GM06990 (cell line): ENCODE measurements at regions not wholly inside any gene's neighbourhood (a gene's known extent, or its start where the extent isn't known, plus 50 kb on each side); places are given as distances from the start of the nearest gene placed in this dataset.

Experiments
- DNase-seq: peaks from one replicate; pipeline ENCODE4 v3.0.0-alpha.2; 2011; ENCODE audit not compliant: insufficient read length; ENCODE audit errors: extremely low read depth
- H3K27me3 ChIP-seq: replicated peaks from 2 replicates; pipeline ENCODE4 v1.6.0; 2011; ENCODE audit warnings: low read length; ENCODE audit not compliant: control insufficient read depth, insufficient read depth
- H3K36me3 ChIP-seq: 2 replicates; pipeline ENCODE4 v1.5.1; 2011; ENCODE audit warnings: low read length; ENCODE audit not compliant: control insufficient read depth, insufficient read depth
- H3K4me3 ChIP-seq: replicated peaks from 2 replicates; pipeline ENCODE4 v1.5.1; 2011; ENCODE audit warnings: low read depth, mild to moderate bottlenecking, control low read depth, low read length
- TF ChIP-seq, protein P1 (sequence below): IDR thresholded peaks from 2 replicates; pipeline ENCODE4 v1.5.1; 2011; ENCODE audit warnings: low read length, control low read depth, mild to moderate bottlenecking, inconsistent platforms; ENCODE audit not compliant: insufficient read depth, poor library complexity, severe bottlenecking

DNA sequence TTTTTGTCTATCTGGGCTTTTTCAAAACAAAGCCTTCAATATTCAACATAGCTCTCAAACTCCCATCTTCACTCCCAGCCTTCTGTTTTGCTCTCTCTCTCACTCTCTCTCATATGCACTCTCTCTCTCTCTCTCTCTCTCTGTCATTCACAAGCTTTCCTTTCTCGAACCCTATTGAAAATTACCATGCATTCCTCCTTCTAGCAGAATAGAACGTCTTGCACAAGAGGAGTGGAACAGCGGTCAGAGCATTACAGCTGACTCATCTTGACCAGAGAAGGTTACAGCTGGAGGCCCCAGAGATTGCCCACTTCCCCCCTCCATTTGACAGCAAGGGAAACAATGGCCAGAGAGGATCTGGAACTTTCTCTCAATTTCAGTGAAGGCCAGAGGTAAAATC is 51.0 kb upstream of the LIFR start:
- Histone ChIP-seq H3K36me3 (no peaks in the 10 kb centered on the region), H3K4me3 (no peak overlapping the region), H3K27me3 (no peaks in the 10 kb centered on the region; the same call in 1 of the 2 replicates)
- no peak for DNase-seq
- TF ChIP-seq, protein P1, sequence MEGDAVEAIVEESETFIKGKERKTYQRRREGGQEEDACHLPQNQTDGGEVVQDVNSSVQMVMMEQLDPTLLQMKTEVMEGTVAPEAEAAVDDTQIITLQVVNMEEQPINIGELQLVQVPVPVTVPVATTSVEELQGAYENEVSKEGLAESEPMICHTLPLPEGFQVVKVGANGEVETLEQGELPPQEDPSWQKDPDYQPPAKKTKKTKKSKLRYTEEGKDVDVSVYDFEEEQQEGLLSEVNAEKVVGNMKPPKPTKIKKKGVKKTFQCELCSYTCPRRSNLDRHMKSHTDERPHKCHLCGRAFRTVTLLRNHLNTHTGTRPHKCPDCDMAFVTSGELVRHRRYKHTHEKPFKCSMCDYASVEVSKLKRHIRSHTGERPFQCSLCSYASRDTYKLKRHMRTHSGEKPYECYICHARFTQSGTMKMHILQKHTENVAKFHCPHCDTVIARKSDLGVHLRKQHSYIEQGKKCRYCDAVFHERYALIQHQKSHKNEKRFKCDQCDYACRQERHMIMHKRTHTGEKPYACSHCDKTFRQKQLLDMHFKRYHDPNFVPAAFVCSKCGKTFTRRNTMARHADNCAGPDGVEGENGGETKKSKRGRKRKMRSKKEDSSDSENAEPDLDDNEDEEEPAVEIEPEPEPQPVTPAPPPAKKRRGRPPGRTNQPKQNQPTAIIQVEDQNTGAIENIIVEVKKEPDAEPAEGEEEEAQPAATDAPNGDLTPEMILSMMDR, result no peak

DNA sequence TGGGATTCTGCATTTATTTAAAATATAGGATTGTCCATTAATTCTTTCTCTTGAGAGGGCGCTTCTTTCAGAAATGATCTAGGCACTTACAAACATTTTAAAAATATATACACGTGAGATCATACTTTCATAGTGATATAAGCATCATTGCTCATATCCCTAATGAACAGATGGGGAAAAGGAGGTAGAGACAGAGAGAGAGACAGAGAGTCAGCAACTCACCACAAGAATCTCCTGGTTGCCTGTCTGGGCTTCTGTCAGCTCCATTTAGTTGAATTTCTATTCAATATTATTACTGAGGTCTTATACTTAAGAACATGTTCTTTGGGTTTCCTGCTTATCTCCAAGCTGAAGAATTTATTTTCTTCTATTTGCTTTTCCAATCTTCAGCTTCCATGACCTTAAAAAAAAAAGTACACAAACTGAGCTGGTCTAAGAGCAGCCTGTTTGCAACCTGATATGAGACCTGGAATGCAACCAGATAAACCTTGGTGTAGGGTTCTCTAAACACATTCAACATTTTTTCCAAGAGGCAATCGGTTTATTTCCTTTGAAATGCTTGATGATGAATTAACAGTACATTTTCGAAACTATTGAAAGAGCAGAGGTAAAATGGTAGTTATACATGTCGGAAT is 51.6 kb upstream of the LIFR start:
- DNase-seq, result no peak
- Histone ChIP-seq H3K36me3 (no peaks in the 10 kb centered on the region), H3K27me3 (no peaks in the 10 kb centered on the region; the same call in 1 of the 2 replicates), H3K4me3 (no peak overlapping the region)
- TF ChIP-seq, protein P1, result no peak

DNA sequence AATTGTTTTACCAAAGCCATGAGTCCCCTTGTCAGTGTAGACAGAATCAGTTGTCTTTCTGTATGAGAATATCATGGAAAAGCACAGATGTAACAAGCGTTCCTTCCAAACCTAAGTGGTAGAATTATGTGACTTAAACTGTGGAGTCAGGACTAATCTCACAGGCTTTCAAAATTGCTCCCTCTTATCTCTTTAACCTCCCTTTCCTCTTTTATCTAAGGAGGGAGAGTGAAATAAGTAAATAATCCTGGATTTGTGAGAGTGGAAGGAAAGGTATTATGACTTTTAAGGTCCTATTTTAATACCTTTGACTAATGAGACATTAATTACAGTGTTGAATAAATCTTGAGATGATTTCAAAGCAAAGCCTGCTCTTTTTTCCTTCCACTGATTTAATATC is 52.4 kb upstream of the LIFR start:
- DNase-seq, result no peak
- Histone ChIP-seq H3K4me3 (no peak overlapping the region), H3K36me3 (no peaks in the 10 kb centered on the region), H3K27me3 (no peaks in the 10 kb centered on the region; the same call in 1 of the 2 replicates)
- TF ChIP-seq, protein P1, result no peak

DNA sequence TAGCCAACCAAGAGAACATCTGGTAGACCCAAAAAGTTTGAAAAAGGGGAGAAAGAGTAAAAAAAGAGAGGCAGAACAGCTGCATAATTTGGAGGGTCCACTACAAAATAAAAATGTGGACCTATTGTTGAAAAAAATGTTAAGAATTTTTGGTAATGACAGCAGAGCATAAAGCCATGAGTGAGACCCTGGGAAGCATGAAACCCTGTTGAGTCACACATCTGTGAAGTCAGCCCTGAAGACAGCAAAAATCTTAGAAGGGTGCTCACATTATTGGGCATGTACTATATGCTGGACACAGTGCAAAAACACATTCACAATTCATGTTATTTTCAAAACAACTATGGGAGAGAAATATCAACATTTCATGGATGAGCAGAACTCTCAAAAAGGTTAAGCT is 56.4 kb upstream of the LIFR start:
- H3K36me3 ChIP-seq, result no peaks in the 10 kb centered on the region
- no peak overlapping the region for H3K4me3 ChIP-seq
- H3K27me3 ChIP-seq, result no peaks in the 10 kb centered on the region; the same call in 1 of the 2 replicates
- DNase-seq, result no peak
- TF ChIP-seq, protein P1, result no peak

DNA sequence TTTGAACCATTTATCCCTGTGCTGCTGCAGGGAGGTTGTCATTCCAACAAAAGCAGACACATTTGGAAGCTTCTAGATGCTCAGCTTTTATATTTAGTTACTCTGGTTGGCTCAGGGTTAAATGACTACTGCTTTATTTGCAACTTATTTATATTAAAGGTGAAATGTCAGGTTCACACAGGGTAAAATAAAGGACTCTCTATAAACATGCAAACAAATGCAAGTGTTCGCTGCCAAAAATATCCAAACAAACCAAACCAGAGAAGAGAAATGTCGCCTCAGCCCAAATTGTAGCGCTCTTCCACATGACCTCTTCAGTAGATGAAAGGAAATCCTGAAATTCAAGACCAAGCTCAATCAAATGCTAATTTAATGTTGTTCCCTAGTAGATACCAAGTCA is 57.0 kb upstream of the LIFR start:
- H3K4me3 ChIP-seq, result no peak overlapping the region
- no peaks in the 10 kb centered on the region; the same call in 1 of the 2 replicates for H3K27me3 ChIP-seq
- H3K36me3 ChIP-seq, result no peaks in the 10 kb centered on the region
- TF ChIP-seq, protein P1, result no peak
- DNase-seq, result no peak
